Trophoblast cell (in vitro differentiated cells and primary cell): ENCODE measurements at regions not wholly inside any gene's neighbourhood (a gene's known extent, or its start where the extent isn't known, plus 50 kb on each side); places are given as distances from the start of the nearest gene placed in this dataset.

Experiments
- DNase-seq, 2 donors: peaks; one replicate each; pipeline ENCODE4 v3.0.0-alpha.2; 2016
- H2AFZ ChIP-seq: 2 replicates; pipeline ENCODE4 v1.6.1; 2013; ENCODE audit warnings: low read length, moderate library complexity, mild to moderate bottlenecking; ENCODE audit not compliant: insufficient read depth, poor library complexity
- H2AK5ac ChIP-seq: 2 replicates; pipeline ENCODE4 v1.6.1; 2013; ENCODE audit warnings: mild to moderate bottlenecking, low read length
- H2BK120ac ChIP-seq: 2 replicates; pipeline ENCODE4 v1.6.1; 2013; ENCODE audit warnings: low read length, mild to moderate bottlenecking, moderate library complexity; ENCODE audit not compliant: insufficient read depth, poor library complexity
- H2BK12ac ChIP-seq: 2 replicates; pipeline ENCODE4 v1.6.1; 2013; ENCODE audit warnings: mild to moderate bottlenecking, low read length, moderate library complexity
- H2BK5ac ChIP-seq: 2 replicates; pipeline ENCODE4 v1.6.1; 2013; ENCODE audit warnings: low read length, low read depth, moderate library complexity, mild to moderate bottlenecking; ENCODE audit not compliant: poor library complexity
- H3K14ac ChIP-seq: 2 replicates; pipeline ENCODE4 v1.6.1; 2013; ENCODE audit warnings: mild to moderate bottlenecking, low read length
- H3K18ac ChIP-seq: 2 replicates; pipeline ENCODE4 v1.6.1; 2013; ENCODE audit warnings: mild to moderate bottlenecking, low read length
- H3K23ac ChIP-seq: 2 replicates; pipeline ENCODE4 v1.6.1; 2013; ENCODE audit warnings: low read length
- H3K27ac ChIP-seq: 2 replicates; pipeline ENCODE4 v1.5.1; 2013; ENCODE audit warnings: low read depth, mild to moderate bottlenecking, inconsistent platforms, low read length, moderate library complexity
- H3K27me3 ChIP-seq: 2 replicates; pipeline ENCODE4 v1.6.1; 2013; ENCODE audit warnings: inconsistent platforms, mild to moderate bottlenecking, low read length, moderate library complexity; ENCODE audit not compliant: insufficient read depth
- H3K36me3 ChIP-seq, 2 experiments: 1 replicate in 1 of 2; 2 replicates in 1 of 2; pipeline ENCODE4 v1.6.1; 2013; ENCODE audit warnings: low read length in 2 of 2, mild to moderate bottlenecking in 2 of 2, moderate library complexity in 1 of 2; ENCODE audit not compliant: insufficient read depth in 2 of 2, control insufficient read depth in 1 of 2
- H3K4ac ChIP-seq: 2 replicates; pipeline ENCODE4 v1.6.1; 2013; ENCODE audit warnings: low read depth, mild to moderate bottlenecking, low read length, moderate library complexity
- H3K4me1 ChIP-seq, 2 experiments: 1 replicate in 1 of 2; 2 replicates in 1 of 2; pipeline ENCODE4 v1.6.1; 2013; ENCODE audit warnings: low read length in 2 of 2, mild to moderate bottlenecking in 2 of 2, moderate library complexity in 1 of 2; ENCODE audit not compliant: insufficient read depth in 2 of 2, control insufficient read depth in 1 of 2
- H3K4me2 ChIP-seq: 2 replicates; pipeline ENCODE4 v1.6.1; 2013; ENCODE audit warnings: inconsistent platforms, mild to moderate bottlenecking, low read length, moderate library complexity
- H3K4me3 ChIP-seq: 2 replicates; pipeline ENCODE4 v1.5.1; 2013; ENCODE audit warnings: mild to moderate bottlenecking, low read depth, low read length, inconsistent platforms
- H3K79me1 ChIP-seq: one replicate; pipeline ENCODE4 v1.6.1; 2013; ENCODE audit warnings: low read length
- H3K79me2 ChIP-seq: 2 replicates; pipeline ENCODE4 v1.6.1; 2013; ENCODE audit warnings: low read length, mild to moderate bottlenecking; ENCODE audit not compliant: control insufficient read depth, insufficient read depth, poor library complexity
- H3K9ac ChIP-seq: 2 replicates; pipeline ENCODE4 v1.6.1; 2013; ENCODE audit warnings: mild to moderate bottlenecking, low read length
- H3K9me3 ChIP-seq: 2 replicates; pipeline ENCODE4 v1.6.1; 2013; ENCODE audit warnings: low read depth, mild to moderate bottlenecking, control low read depth, inconsistent platforms, low read length; ENCODE audit not compliant: insufficient read depth
- H4K12ac ChIP-seq: 2 replicates; pipeline ENCODE4 v1.6.1; 2013; ENCODE audit warnings: low read depth, mild to moderate bottlenecking, low read length, moderate library complexity
- H4K8ac ChIP-seq: 2 replicates; pipeline ENCODE4 v1.6.1; 2013; ENCODE audit warnings: low read depth, mild to moderate bottlenecking, low read length, moderate library complexity
- H4K91ac ChIP-seq: one replicate; pipeline ENCODE4 v1.6.1; 2013; ENCODE audit warnings: low read depth, mild to moderate bottlenecking, low read length, moderate library complexity
- WGBS: extraction: QIAGEN DNeasy Blood & Tissue Kit; methylation state at CpG from one replicate; pipeline ENCODE4 v1.1.7; 2013; ENCODE audit warnings: missing lambda C conversion rate; ENCODE audit not compliant: insufficient read length, insufficient coverage; ENCODE audit errors: extremely low coverage; 5-methylcytosine and 5-hydroxymethylcytosine counted together

GRCh38 chr3:64743887-64744243, 56.1 kb upstream of the ADAMTS9 start:
- Histone ChIP-seq H3K23ac (no peak overlapping the region), H3K79me1 (no peaks in the 10 kb centered on the region), H3K9ac (no peak overlapping the region), H3K9me3 (no peaks in the 10 kb centered on the region), H2BK120ac (no peak overlapping the region), H3K79me2 (no peaks in the 10 kb centered on the region), H3K18ac (no peak overlapping the region), H3K4me3 (no peak overlapping the region), H4K12ac (no peak overlapping the region), H3K36me3 (no peaks in the 10 kb centered on the region), H4K8ac (no peak overlapping the region), H3K27ac (no peak overlapping the region), H2BK5ac (no peak overlapping the region), H2AK5ac (no peak overlapping the region), H2BK12ac (no peak overlapping the region), H3K4ac (no peak overlapping the region), H3K4me1 (peaks cover 0 to 5% of the 10 kb centered on the region in 2 experiments), H4K91ac (no peak overlapping the region), H3K4me2 (no peak overlapping the region), H3K27me3 (no peaks in the 10 kb centered on the region), H2AFZ (no peak overlapping the region), H3K14ac (no peak overlapping the region)
- WGBS = no CpG with 5 or more reads among the region's 4 CpGs
- no peak for DNase-seq

DNA sequence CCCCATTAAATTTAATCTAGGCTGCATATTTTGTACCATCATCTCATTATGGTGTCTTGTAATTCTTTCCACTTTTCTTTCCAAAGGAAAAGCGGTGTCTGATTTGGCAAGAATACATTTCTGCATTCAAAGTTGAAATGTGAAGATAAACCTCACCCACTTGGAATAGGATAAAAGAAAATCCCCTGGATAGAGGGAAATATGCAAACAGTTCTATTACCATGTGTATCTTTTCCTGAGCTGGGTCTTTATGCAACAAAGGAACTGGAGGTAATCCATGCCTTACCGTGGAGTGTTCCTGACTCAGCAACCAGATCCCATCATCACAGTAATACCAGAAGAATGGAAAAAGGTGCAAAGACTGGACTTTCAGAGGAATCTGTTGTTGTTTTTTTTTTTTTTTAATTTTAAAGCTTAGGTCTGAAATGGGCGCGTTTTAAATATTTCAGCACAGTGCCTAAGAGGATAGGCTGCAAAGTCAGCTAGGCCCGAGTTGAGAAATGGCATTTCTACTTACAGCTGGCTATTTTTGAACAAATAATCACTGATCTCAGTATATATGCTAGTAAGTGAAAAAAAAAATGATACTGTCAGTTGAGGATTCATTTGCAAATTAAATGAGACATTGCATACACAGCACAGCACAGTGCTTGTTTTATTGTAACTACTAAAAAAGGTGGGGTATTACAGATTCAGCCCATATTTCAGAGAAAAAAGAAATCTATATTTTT, 55.5 kb upstream of the ADAMTS9 start:
- no peak overlapping the region for H4K8ac ChIP-seq
- H2AFZ ChIP-seq = no peak overlapping the region
- no peak overlapping the region for H2AK5ac ChIP-seq
- H2BK12ac ChIP-seq = no peak overlapping the region
- no peaks in the 10 kb centered on the region for H3K79me1 ChIP-seq
- H2BK5ac ChIP-seq = no peak overlapping the region
- no peaks in the 10 kb centered on the region for H3K36me3 ChIP-seq
- no peak overlapping the region for H4K91ac ChIP-seq
- H3K4ac ChIP-seq = no peak overlapping the region
- no CpG with 5 or more reads among the region's 5 CpGs for WGBS
- no peak overlapping the region for H3K14ac ChIP-seq
- no peak for DNase-seq
- no peak overlapping the region for H3K23ac ChIP-seq
- no peaks in the 10 kb centered on the region for H3K9me3 ChIP-seq
- no peak overlapping the region for H4K12ac ChIP-seq
- no peaks in the 10 kb centered on the region for H3K27me3 ChIP-seq
- no peaks in the 10 kb centered on the region for H3K79me2 ChIP-seq
- H3K4me1 ChIP-seq = peaks cover 0 to 5% of the 10 kb centered on the region in 2 experiments
- H3K4me2 ChIP-seq = no peak overlapping the region
- no peak overlapping the region for H2BK120ac ChIP-seq
- H3K27ac ChIP-seq = no peak overlapping the region
- no peak overlapping the region for H3K9ac ChIP-seq
- no peak overlapping the region for H3K4me3 ChIP-seq
- no peak overlapping the region for H3K18ac ChIP-seq

DNA sequence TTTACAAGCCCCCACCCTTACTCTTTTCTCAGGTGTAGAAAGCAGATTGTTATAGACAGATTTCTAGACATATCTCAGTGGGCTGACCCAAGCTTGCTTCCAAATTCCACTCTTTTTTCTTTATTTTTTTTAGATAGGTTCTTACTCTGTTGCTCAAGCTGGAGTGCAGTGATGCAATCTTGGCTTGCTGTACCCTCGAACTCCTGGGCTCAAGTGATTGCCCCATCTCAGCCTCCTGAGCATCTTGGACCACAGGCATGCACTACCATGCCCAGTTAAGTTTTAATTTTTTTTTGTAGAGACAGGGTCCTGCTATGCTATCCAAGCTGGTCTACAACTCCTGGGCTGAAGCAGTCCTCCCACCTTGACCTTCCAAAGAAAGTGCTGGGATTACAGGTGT, 53.5 kb upstream of the ADAMTS9 start:
- Histone ChIP-seq H3K36me3 (no peaks in the 10 kb centered on the region), H3K27me3 (no peaks in the 10 kb centered on the region), H3K27ac (no peak overlapping the region), H3K9ac (no peak overlapping the region), H3K4me3 (no peak overlapping the region), H3K14ac (no peak overlapping the region), H2AK5ac (no peak overlapping the region), H3K18ac (no peak overlapping the region), H3K4ac (no peak overlapping the region), H4K12ac (no peak overlapping the region), H3K23ac (no peak overlapping the region), H4K8ac (no peak overlapping the region), H2BK120ac (no peak overlapping the region), H2BK12ac (no peak overlapping the region), H3K9me3 (no peaks in the 10 kb centered on the region), H3K4me2 (no peak overlapping the region), H3K79me2 (no peaks in the 10 kb centered on the region), H2BK5ac (no peak overlapping the region), H2AFZ (no peak overlapping the region), H4K91ac (no peak overlapping the region), H3K79me1 (no peaks in the 10 kb centered on the region), H3K4me1 (peaks cover 0 to 5% of the 10 kb centered on the region in 2 experiments)
- DNase-seq = no peak
- no CpG with 5 or more reads among the region's 1 CpG for WGBS

- H3K27me3 ChIP-seq = no peaks in the 10 kb centered on the region
- no peak overlapping the region for H2BK12ac ChIP-seq
- H3K9me3 ChIP-seq = no peaks in the 10 kb centered on the region
- no peak overlapping the region for H3K4me2 ChIP-seq
- peaks cover 0 to 5% of the 10 kb centered on the region in 2 experiments for H3K4me1 ChIP-seq
- no peak overlapping the region for H3K27ac ChIP-seq
- no peak overlapping the region for H3K9ac ChIP-seq
- no peak overlapping the region for H4K8ac ChIP-seq
- H3K79me1 ChIP-seq = no peaks in the 10 kb centered on the region
- no peak overlapping the region for H3K4ac ChIP-seq
- H3K79me2 ChIP-seq = no peaks in the 10 kb centered on the region
- no peak for DNase-seq
- H3K18ac ChIP-seq = no peak overlapping the region
- H3K36me3 ChIP-seq = no peaks in the 10 kb centered on the region
- H2BK5ac ChIP-seq = no peak overlapping the region
- H4K91ac ChIP-seq = no peak overlapping the region
- H2BK120ac ChIP-seq = no peak overlapping the region
- no peak overlapping the region for H3K4me3 ChIP-seq
- H2AK5ac ChIP-seq = no peak overlapping the region
- H3K23ac ChIP-seq = no peak overlapping the region
- WGBS = no CpG with 5 or more reads among the region's 11 CpGs
- H3K14ac ChIP-seq = no peak overlapping the region
- H2AFZ ChIP-seq = no peak overlapping the region
- H4K12ac ChIP-seq = no peak overlapping the region
These were observed 52.3 kb upstream of the ADAMTS9 start for GRCh38 chr3:64739971-64740631.
